Fibroblast of gingiva (primary cell): ENCODE measurements at regions not wholly inside any gene's neighbourhood (a gene's known extent, or its start where the extent isn't known, plus 50 kb on each side); places are given as distances from the start of the nearest gene placed in this dataset.

Source experiments
- DNase-seq: peaks from one replicate; pipeline ENCODE4 v3.0.0-alpha.2; 2011; ENCODE audit warnings: low read depth

DNA sequence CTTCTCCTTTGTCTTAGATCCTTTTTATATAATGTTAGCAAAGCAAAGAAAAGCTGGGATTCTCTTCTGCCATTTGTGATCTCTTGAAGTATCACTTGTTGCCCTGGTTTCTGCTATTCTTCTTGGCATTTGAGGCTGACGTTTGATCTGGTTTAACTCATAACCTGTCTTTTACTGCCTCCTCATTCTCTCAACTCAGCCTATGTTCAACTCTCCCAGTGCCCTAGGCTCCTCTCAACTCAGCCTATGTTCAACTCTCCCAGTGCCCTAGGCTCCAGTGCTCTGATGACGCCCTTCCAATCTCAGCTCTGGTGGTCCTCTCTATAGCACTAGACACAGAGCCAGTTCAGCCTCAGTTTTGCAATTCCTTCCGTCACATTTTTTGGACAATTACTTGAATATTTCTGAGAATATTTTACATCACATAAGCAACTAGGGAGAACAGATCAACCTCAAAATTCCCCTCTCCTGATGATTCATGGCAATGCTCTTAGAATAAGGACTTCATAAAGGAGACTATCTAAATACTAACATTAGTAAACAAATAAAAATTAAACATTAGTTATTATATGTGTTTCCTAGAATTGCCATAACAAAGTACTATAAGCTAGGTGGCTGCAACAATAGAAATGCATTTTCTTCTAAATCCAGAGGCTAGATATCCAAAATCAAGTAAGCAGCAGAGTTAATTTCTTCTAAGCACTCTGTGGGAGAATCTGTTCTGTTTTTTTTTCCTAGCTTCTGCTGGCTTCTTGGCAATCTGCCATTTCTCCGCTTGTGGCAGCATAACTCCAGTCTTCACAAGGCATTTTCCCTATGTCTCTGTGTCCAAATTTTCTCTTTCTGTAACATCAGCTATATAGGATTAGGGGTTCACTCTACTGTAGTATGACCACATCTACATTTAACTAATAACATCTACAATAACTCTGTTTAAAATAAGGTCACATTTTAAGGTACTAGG is 662.1 kb upstream of the FTMT start:
- peak; percentile 66 for DNase-seq

- peak; percentile 59 for DNase-seq
Observed at GRCh38 chr5:121199216-121199999, 652.3 kb upstream of the FTMT start.

- no peak for DNase-seq
Observed at GRCh38 chr5:121218086-121218485, 633.6 kb upstream of the FTMT start.

DNA sequence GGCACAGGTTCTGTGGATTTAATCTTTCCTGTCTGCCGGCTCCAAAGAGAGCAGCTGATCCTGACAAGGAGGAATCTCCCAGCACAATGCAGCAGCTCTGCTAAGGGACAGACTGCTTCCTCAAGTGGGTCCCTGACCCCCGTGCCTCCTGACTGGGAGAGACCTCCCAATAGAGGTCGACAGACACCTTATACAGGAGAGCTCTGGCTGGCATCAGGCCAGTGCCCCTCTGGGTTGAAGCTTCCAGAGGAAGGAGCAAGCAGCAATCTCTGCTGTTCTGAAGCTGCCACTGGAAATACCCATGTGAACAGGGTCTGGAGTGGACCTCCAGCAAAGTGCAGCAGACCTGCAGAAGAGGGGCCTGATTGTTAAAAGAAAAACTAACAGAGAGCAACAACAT is 630.2 kb upstream of the FTMT start:
- DNase-seq: no peak

GRCh38 chr5:121226765-121227164 is 624.9 kb upstream of the FTMT start:
- no peak for DNase-seq

- peak; percentile 13 for DNase-seq
Observed at GRCh38 chr5:121239951-121240350, 611.7 kb upstream of the FTMT start.

DNA sequence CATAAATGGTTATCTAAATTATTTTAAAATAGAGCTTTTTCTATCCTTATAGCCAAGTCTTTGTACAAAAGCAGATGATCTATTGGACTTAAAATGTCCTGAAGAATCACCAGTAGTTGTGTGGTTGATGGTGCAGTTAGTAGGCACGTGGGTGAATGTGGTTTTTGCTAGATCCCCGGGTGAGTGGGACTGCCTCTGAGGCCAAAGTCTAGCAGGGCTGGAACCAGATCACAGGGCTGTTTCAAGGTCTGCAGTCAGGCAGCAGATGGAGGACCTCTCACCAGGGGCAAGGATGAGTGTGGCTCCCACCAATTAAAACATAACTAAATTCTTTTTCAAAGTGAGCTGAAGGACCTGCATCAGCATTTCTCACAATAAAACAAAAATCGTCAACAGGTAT is 604.7 kb upstream of the FTMT start:
- DNase-seq: no peak

GRCh38 chr5:121251954-121252353 is 599.7 kb upstream of the FTMT start:
- no peak for DNase-seq

GRCh38 chr5:121257621-121258020 is 594.1 kb upstream of the FTMT start:
- no peak for DNase-seq

DNA sequence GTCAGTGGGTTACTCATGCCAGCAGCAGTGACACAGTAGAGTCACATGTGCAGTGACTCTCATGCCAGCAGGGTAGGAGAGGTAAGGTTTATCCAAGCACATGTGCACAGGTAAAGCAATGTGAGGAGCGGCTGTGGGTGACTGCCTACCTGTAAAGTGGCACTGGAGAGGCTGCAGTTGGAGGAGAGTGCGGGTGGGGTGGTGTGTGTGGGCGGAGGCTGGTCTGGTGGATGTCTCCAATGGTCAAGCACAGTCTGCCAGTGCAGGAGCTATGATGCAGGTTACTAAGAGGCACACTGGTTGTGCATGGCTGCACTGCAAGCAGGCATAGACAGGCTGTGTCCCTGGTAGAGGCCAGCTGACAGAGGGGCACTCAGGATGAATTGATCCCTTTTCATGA is 588.2 kb upstream of the FTMT start:
- no peak for DNase-seq

DNA sequence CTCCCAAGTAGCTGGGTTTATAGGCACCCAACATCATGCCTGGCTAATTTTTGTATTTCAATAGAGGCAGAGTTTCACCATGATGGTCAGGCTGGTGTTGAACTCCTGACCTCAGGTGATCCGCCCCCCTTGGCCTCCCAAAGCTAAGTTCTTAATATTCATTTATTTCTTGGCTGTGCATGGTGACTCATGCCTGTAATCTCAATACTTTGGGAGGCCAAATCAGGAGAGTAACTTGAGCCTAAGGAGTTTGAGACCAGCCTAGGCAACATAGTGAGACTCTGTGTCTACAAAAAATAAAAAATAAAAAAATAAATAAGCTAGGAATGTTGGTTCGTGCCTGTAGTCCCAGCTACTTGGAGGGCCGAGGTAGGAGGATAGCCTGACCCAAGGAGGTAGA is 587.1 kb upstream of the FTMT start:
- DNase-seq: no peak

DNA sequence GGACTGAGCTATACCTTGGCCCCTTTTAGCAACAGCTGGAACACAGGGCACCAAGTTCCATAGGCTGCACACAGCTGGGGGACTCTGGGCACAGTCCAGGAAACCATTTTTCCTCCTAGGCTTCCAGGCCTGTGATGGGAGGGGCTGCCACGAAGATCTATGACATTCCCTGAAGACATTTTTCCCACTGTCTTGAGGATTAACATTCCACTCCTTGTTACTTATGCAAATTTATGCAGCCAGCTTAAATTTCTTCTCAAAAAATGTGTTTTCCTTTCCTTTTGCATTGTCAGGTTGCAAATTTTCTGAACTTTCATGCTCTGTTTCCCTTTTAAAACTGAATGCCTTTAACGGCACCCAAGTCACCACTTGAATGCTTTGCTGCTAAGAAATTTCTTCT is 580.1 kb upstream of the FTMT start:
- no peak for DNase-seq

DNA sequence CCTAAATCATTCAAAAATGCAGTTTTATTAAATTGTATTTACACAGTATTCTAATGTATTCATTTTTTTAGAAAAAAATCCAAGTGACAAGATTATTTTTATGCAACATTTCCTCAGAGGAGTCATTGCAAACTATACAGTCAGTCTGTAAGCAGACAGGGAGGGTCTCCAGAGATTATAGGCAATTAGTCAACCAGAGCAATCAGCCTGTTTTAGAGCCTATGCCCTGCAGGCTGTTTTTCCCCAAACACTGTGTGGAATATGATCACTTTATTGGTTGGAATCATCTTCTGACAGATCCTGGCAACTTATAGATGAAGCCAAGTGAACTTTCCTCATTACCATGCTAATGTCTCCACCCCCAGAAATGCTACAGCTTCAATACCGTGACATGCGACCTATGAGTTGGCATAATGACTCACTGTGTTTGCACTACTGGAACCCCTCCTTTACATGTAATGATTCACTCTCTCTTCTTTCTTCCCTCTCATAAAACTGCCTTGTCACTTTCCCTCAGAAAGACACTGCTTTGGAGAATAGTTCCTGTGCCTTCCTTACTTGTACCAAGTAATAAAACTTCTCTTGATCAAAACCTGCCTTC is 577.7 kb upstream of the FTMT start:
- peak; percentile 87 for DNase-seq

DNA sequence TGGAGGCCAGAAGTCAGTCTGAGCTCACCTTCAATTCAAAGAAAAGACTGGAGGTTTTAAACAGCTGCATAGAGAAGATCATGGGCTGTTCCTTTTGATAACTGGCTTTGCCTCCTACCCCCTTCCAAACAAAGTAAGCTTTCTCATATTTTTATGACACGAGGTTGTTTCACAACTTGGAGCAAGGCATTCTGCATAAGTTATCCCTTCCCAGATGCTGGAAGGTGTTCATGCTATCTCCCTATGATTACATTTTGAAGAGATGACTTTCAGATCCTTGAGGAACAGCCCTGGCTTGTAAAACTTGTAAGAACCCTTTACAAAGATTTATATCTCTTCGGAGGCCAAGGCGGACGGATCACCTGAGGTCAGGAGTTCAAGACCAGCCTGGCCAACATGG is 571.9 kb upstream of the FTMT start:
- DNase-seq: no peak

GRCh38 chr5:121285801-121286521 is 565.7 kb upstream of the FTMT start:
- peak; percentile 33 for DNase-seq

DNA sequence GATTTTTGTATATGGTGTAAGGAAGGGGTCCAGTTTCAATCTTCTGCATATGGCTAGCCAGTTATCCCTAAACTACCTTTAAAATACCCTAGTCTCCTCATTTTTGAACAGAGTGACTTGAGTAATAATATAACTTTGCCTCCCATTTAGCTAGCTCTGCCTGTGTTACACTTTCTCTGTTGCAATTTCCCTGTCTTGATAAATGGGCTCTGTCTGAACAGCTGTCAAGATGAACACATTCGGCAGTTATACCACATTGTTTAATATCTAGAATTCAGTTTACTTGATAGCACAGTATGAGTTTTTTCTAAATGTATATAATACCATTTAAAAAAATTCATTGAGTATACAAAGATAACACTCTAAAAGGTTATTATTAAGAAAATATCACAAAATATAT is 562.9 kb upstream of the FTMT start:
- no peak for DNase-seq

GRCh38 chr5:121292664-121293063 is 559.0 kb upstream of the FTMT start:
- DNase-seq: no peak

GRCh38 chr5:121296356-121296755 is 555.3 kb upstream of the FTMT start:
- DNase-seq: no peak

- no peak for DNase-seq
Observed at GRCh38 chr5:121299153-121299552, 552.5 kb upstream of the FTMT start.

- DNase-seq: no peak
Observed at GRCh38 chr5:121304838-121305237, 546.8 kb upstream of the FTMT start.

DNA sequence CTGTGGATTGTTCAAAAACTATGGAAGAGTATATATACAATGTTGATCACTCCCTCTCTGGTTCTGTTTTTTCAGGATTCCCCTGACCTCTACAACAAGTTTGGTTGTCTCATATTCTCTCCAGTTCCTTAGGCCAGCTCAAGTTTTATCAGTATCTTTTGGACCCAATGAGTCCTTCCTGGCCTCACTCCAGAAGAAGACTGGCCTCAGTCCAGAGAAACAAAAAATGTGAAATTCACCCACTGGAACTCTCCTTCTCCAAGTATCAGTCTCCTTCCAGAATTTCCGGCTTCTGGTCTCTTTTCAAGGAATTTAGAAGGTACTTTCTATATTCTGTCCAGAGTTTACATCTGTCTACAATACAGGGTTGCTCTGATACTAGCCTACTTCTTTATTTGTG is 537.8 kb upstream of the FTMT start:
- no peak for DNase-seq

- DNase-seq: no peak
Observed at GRCh38 chr5:121315786-121316185, 535.9 kb upstream of the FTMT start.
